Lower lobe of right lung (tissue), 2 donors: ENCODE measurements at regions not wholly inside any gene's neighbourhood (a gene's known extent, or its start where the extent isn't known, plus 50 kb on each side); places are given as distances from the start of the nearest gene placed in this dataset.

Experiments
- ATAC-seq, 2 donors: fragments of 200-7000 bp; cut with Tn5 transposase; one replicate each; pipeline ENCODE4 v1.9.1; 2020 to 2022; ENCODE audit warnings: mild to moderate bottlenecking in 2 of 2, moderate library complexity in 2 of 2
- DNase-seq: peaks from one replicate; pipeline ENCODE4 v3.0.0-alpha.2; 2020
- H3K27ac ChIP-seq: fragments of 200-600 bp; one replicate; pipeline ENCODE4 v1.8.0; 2022
- H3K27me3 ChIP-seq: fragments of 200-600 bp; one replicate; pipeline ENCODE4 v1.8.0; 2022; ENCODE audit warnings: low read depth
- H3K36me3 ChIP-seq: fragments of 200-600 bp; one replicate; pipeline ENCODE4 v1.8.0; 2022; ENCODE audit warnings: mild to moderate bottlenecking
- H3K4me1 ChIP-seq: fragments of 200-600 bp; one replicate; pipeline ENCODE4 v1.8.0; 2022
- H3K4me3 ChIP-seq: fragments of 200-600 bp; one replicate; pipeline ENCODE4 v1.8.0; 2022; ENCODE audit warnings: mild to moderate bottlenecking
- H3K9me3 ChIP-seq: fragments of 200-600 bp; one replicate; pipeline ENCODE4 v1.8.0; 2022
- CTCF ChIP-seq: fragments of 200-600 bp; IDR thresholded peaks from one replicate; pipeline ENCODE4 v1.8.0; 2022; ENCODE audit warnings: antibody characterized with exemption, mild to moderate bottlenecking
- intact Hi-C: fragments of 100-400 bp; cut with DNase I; formaldehyde crosslinking; loops from one replicate; pipeline ENCODE4 v1.11.0; 2022
- donor health status: DM: no; HTN: yes; CAD: no; lungs with severe emphysema.

- no peaks in the 10 kb centered on the region for H3K27me3 ChIP-seq
- no peaks in the 10 kb centered on the region for H3K36me3 ChIP-seq
- no peaks in the 10 kb centered on the region for H3K4me1 ChIP-seq
- no peak for TF ChIP-seq CTCF
- H3K4me3 ChIP-seq, result no peak overlapping the region
- intact Hi-C loops, result no loop called here
- no peaks in the 10 kb centered on the region for H3K9me3 ChIP-seq
- DNase-seq (no peak), ATAC-seq (no peak)
- H3K27ac ChIP-seq, result no peak overlapping the region
These were observed 178.1 kb downstream of the EVX1 start for GRCh38 chr7:27420702-27421101.

DNA sequence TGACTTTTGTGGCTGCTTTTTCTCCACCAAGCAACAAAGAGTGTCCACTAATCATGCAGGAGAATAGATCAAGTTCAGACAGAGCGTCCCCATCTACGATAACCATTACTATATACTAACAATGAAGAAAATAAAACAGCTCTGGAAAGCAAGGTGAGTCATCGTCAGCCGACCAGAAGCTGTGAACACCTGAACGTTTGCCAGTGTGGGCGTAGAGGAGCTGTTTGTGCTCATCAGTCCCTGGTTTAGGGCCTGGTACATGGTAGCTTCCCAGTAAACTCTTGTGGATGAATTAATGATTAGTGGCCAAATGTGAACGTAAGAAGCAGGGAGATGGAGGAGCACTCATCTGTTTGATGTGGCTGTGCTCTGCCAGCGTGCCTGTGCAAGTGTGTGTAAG, 180.7 kb downstream of the EVX1 start:
- Histone ChIP-seq H3K27ac (no peak overlapping the region), H3K36me3 (no peaks in the 10 kb centered on the region), H3K4me3 (no peak overlapping the region), H3K27me3 (no peaks in the 10 kb centered on the region), H3K4me1 (no peaks in the 10 kb centered on the region), H3K9me3 (no peaks in the 10 kb centered on the region)
- TF ChIP-seq CTCF, result no peak
- ATAC-seq (no peak), DNase-seq (no peak)
- intact Hi-C loops, result no loop called here

DNA sequence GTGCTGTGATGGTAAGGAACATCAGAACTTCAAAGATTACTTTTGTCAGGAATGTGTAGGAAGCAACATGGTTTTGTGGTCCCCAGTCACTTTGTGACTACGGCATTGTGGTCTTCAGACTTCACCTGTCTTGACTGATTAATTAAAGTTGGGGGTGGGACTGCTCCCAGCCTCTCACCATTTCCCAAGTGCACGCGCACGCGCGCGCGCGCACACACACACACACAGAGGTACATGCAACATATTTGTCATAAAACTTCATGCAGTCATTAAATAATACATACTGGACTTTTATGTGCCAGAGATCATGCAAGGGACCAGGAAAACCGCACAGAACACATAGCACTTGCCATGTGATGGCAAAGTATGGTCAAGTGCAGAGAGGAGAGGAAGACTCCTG, 181.2 kb downstream of the EVX1 start:
- no peak for TF ChIP-seq CTCF
- Histone ChIP-seq H3K4me1 (no peaks in the 10 kb centered on the region), H3K27ac (no peak overlapping the region), H3K4me3 (no peak overlapping the region), H3K27me3 (no peaks in the 10 kb centered on the region), H3K9me3 (no peaks in the 10 kb centered on the region), H3K36me3 (no peaks in the 10 kb centered on the region)
- no peak for ATAC-seq
- DNase-seq, result no peak
- intact Hi-C loops, result no loop called here

- no peaks in the 10 kb centered on the region for H3K36me3 ChIP-seq
- no peak for ATAC-seq
- no peak for TF ChIP-seq CTCF
- H3K4me3 ChIP-seq, result no peak overlapping the region
- no peaks in the 10 kb centered on the region for H3K4me1 ChIP-seq
- intact Hi-C loops, result no loop called here
- no peak for DNase-seq
- H3K9me3 ChIP-seq, result no peaks in the 10 kb centered on the region
- H3K27me3 ChIP-seq, result no peaks in the 10 kb centered on the region
- no peak overlapping the region for H3K27ac ChIP-seq
These were observed 181.6 kb downstream of the EVX1 start for GRCh38 chr7:27424231-27424630.

GRCh38 chr7:27424749-27425148, 182.1 kb downstream of the EVX1 start:
- Histone ChIP-seq H3K9me3 (no peaks in the 10 kb centered on the region), H3K27ac (no peak overlapping the region), H3K27me3 (no peaks in the 10 kb centered on the region), H3K4me1 (no peaks in the 10 kb centered on the region), H3K36me3 (no peaks in the 10 kb centered on the region), H3K4me3 (no peak overlapping the region)
- intact Hi-C loops, result no loop called here
- ATAC-seq (no peak), DNase-seq (no peak)
- TF ChIP-seq CTCF, result no peak

GRCh38 chr7:27427416-27427815, 184.8 kb downstream of the EVX1 start:
- H3K36me3 ChIP-seq, result no peaks in the 10 kb centered on the region

More at GRCh38 chr7:27427416-27427815, 184.8 kb downstream of the EVX1 start:
- H3K4me3 ChIP-seq, result no peak overlapping the region
- no peaks in the 10 kb centered on the region for H3K4me1 ChIP-seq
- intact Hi-C loops, result no loop called here
- no peak for DNase-seq
- no peaks in the 10 kb centered on the region for H3K27me3 ChIP-seq
- no peaks in the 10 kb centered on the region for H3K9me3 ChIP-seq
- no peak for ATAC-seq
- no peak overlapping the region for H3K27ac ChIP-seq
- TF ChIP-seq CTCF, result no peak
